ENCODE measurements at regions not wholly inside any gene's neighbourhood (a gene's known extent, or its start where the extent isn't known, plus 50 kb on each side); places are given as distances from the start of the nearest gene placed in this dataset.

- DNase-seq (ENCODE audit: insufficient read length, low spot score), result no peak
- FAIRE-seq, result no peak
These were observed 58.1 kb upstream of the ERG start for GRCh38 chr21:38556390-38556789.

GRCh38 chr21:38561205-38561604 is 62.9 kb upstream of the ERG start:
- FAIRE-seq, result no peak

GRCh38 chr21:38561613-38562581 is 63.6 kb upstream of the ERG start:
- FAIRE-seq (no peak), DNase-seq (ENCODE audit: insufficient read length, low spot score) (no peak)

More at GRCh38 chr21:38561205-38561604, 62.9 kb upstream of the ERG start:
- DNase-seq (ENCODE audit: insufficient read length, low spot score), result no peak

GRCh38 chr21:38567335-38567969 is 69.2 kb upstream of the ERG start:
- FAIRE-seq, result no peak
- no peak for DNase-seq (ENCODE audit: insufficient read length, low spot score)

- FAIRE-seq, result no peak
- no peak for DNase-seq (ENCODE audit: insufficient read length, low spot score)
These were observed 69.7 kb upstream of the ERG start for GRCh38 chr21:38567970-38568360.

- DNase-seq (ENCODE audit: insufficient read length, low spot score), result no peak
- FAIRE-seq, result no peak
These were observed 71.5 kb upstream of the ERG start for GRCh38 chr21:38569733-38570132.

GRCh38 chr21:38570596-38570995 is 72.3 kb upstream of the ERG start:
- DNase-seq (ENCODE audit: insufficient read length, low spot score) (no peak), FAIRE-seq (no peak)

- FAIRE-seq (no peak), DNase-seq (ENCODE audit: insufficient read length, low spot score) (no peak)
These were observed 76.8 kb upstream of the ERG start for GRCh38 chr21:38574895-38575575.

- DNase-seq (ENCODE audit: insufficient read length, low spot score) (no peak), FAIRE-seq (no peak)
These were observed 79.6 kb upstream of the ERG start for GRCh38 chr21:38577887-38578286.

- FAIRE-seq (no peak), DNase-seq (ENCODE audit: insufficient read length, low spot score) (no peak)
These were observed 92.4 kb upstream of the ERG start for GRCh38 chr21:38590449-38591217.

- no peak for DNase-seq (ENCODE audit: insufficient read length, low spot score)
- FAIRE-seq, result no peak
These were observed 92.9 kb upstream of the ERG start for GRCh38 chr21:38591218-38591537.

- DNase-seq (ENCODE audit: insufficient read length, low spot score) (no peak), FAIRE-seq (no peak)
These were observed 98.2 kb upstream of the ERG start for GRCh38 chr21:38596264-38597042.

GRCh38 chr21:38597421-38597820 is 99.1 kb upstream of the ERG start:
- DNase-seq (ENCODE audit: insufficient read length, low spot score), result no peak
- FAIRE-seq, result no peak

GRCh38 chr21:38598413-38598812 is 100.1 kb upstream of the ERG start:
- FAIRE-seq, result no peak
- no peak for DNase-seq (ENCODE audit: insufficient read length, low spot score)

- DNase-seq (ENCODE audit: insufficient read length, low spot score), result no peak
- no peak for FAIRE-seq
These were observed 101.2 kb upstream of the ERG start for GRCh38 chr21:38599381-38599975.

- DNase-seq (ENCODE audit: insufficient read length, low spot score) (no peak), FAIRE-seq (no peak)
These were observed 101.8 kb upstream of the ERG start for GRCh38 chr21:38600106-38600505.

GRCh38 chr21:38605236-38605635 is 107.0 kb upstream of the ERG start:
- FAIRE-seq, result no peak
- DNase-seq (ENCODE audit: insufficient read length, low spot score), result no peak

GRCh38 chr21:38609580-38609979 is 111.3 kb upstream of the ERG start:
- no peak for DNase-seq (ENCODE audit: insufficient read length, low spot score)
- no peak for FAIRE-seq

- no peak for FAIRE-seq
These were observed 112.5 kb upstream of the ERG start for GRCh38 chr21:38610623-38611251.

More at GRCh38 chr21:38610623-38611251, 112.5 kb upstream of the ERG start:
- no peak for DNase-seq (ENCODE audit: insufficient read length, low spot score)
